ENCODE measurements at regions not wholly inside any gene's neighbourhood (a gene's known extent, or its start where the extent isn't known, plus 50 kb on each side); places are given as distances from the start of the nearest gene placed in this dataset.

DNA sequence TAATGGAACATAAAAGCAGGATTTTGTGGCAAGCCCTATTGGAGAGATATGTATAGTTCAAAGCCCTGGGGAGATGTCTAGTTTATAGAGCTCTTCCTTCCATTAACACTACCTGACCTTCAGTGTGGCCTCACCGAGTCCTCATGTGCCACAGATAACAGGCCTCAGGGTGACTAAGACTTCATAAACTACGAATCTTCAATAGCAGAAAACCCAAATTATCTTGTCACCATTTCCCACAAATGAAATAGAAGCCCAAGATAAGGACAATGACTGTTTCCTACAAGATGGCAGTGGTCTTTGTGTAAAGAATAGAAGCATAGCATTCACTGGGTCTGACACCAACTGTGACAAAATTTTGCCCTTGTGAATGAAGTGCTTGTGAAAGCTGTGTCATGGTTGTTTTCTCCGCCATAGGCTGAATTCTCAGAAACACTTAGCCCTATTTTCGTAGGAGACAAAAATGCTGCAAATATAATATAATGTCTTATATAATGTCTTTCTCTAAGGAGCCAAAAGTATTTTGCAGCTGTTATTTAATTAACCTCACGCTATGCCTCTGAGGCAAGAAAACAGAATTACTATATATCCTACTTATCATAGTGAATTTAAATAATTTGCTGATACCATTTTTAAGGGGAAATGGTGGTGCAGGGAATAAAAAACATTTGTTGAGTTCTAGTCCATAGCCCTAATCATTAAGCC, 136.7 kb upstream of the CWC22 start:
- TF ChIP-seq, protein P1, sequence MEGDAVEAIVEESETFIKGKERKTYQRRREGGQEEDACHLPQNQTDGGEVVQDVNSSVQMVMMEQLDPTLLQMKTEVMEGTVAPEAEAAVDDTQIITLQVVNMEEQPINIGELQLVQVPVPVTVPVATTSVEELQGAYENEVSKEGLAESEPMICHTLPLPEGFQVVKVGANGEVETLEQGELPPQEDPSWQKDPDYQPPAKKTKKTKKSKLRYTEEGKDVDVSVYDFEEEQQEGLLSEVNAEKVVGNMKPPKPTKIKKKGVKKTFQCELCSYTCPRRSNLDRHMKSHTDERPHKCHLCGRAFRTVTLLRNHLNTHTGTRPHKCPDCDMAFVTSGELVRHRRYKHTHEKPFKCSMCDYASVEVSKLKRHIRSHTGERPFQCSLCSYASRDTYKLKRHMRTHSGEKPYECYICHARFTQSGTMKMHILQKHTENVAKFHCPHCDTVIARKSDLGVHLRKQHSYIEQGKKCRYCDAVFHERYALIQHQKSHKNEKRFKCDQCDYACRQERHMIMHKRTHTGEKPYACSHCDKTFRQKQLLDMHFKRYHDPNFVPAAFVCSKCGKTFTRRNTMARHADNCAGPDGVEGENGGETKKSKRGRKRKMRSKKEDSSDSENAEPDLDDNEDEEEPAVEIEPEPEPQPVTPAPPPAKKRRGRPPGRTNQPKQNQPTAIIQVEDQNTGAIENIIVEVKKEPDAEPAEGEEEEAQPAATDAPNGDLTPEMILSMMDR (IDR thresholded peaks at IDR 0.05) = no peak
- no peak for TF ChIP-seq POLR2A (IDR thresholded peaks at IDR 0.05)
